GM13976 (cell line): ENCODE measurements at regions not wholly inside any gene's neighbourhood (a gene's known extent, or its start where the extent isn't known, plus 50 kb on each side); places are given as distances from the start of the nearest gene placed in this dataset.

Experiments used
- DNase-seq: peaks from one replicate; pipeline ENCODE4 v3.0.0; 2012; ENCODE audit warnings: low spot score
- CTCF ChIP-seq: IDR thresholded peaks from 2 replicates; pipeline ENCODE4 v1.5.1; 2012; ENCODE audit warnings: borderline replicate concordance, mild to moderate bottlenecking; ENCODE audit not compliant: insufficient read depth; ENCODE audit errors: extremely low read depth, missing control alignments, control extremely low read depth
- in situ Hi-C: fragments of 300-500 bp; cut with MboI; formaldehyde crosslinking; loops from one replicate; pipeline ENCODE4 v1.12.0; 2022; ENCODE audit warnings: low sequenced_read_pairs, mixed read lengths, inconsistent platforms; ENCODE audit not compliant: unreplicated experiment

- in situ Hi-C loops = no loop called here
- no peak for DNase-seq
These were observed 250.4 kb downstream of the TSHZ3 start for GRCh38 chr19:31098836-31099235.

GRCh38 chr19:31096935-31097545 is 252.2 kb downstream of the TSHZ3 start:
- DNase-seq = no peak
- TF ChIP-seq CTCF = no peak
- in situ Hi-C loops = no loop called here

More at GRCh38 chr19:31098836-31099235, 250.4 kb downstream of the TSHZ3 start:
- TF ChIP-seq CTCF = no peak

GRCh38 chr19:31096062-31096830 is 253.0 kb downstream of the TSHZ3 start:
- DNase-seq = no peak
- TF ChIP-seq CTCF = no peak
- in situ Hi-C loops = no loop called here

- DNase-seq = no peak
- in situ Hi-C loops = no loop called here
- no peak for TF ChIP-seq CTCF
These were observed 254.0 kb downstream of the TSHZ3 start for GRCh38 chr19:31095100-31095804.

GRCh38 chr19:31092274-31092673 is 257.0 kb downstream of the TSHZ3 start:
- no peak for DNase-seq
- in situ Hi-C loops = no loop called here
- TF ChIP-seq CTCF = no peak

- in situ Hi-C loops = no loop called here
- no peak for DNase-seq
- TF ChIP-seq CTCF = no peak
These were observed 259.6 kb downstream of the TSHZ3 start for GRCh38 chr19:31089681-31090080.
